ENCODE measurements at regions not wholly inside any gene's neighbourhood (a gene's known extent, or its start where the extent isn't known, plus 50 kb on each side); places are given as distances from the start of the nearest gene placed in this dataset.
A peak's percentile ranks its signal among the peaks of the same experiment; 100 is the strongest.

GRCh38 chr6:23672737-23673136, 453.3 kb upstream of the NRSN1 start:
- Mint-ChIP-seq H3K4me1 (ENCODE audit: unreplicated experiment) (no peaks in the 10 kb centered on the region), H3K27ac (no peak overlapping the region), H3K36me3 (peaks cover 4% of the 10 kb centered on the region), H3K9me3 (peaks cover 19% of the 10 kb centered on the region), H3K27me3 (no peaks in the 10 kb centered on the region), H3K4me3 (no peak overlapping the region)
- no peak for TF ChIP-seq CTCF (conservative IDR thresholded peaks at IDR 0.05)
- DNase-seq (ENCODE audit: extremely low spot score, unreplicated experiment), result no peak

DNA sequence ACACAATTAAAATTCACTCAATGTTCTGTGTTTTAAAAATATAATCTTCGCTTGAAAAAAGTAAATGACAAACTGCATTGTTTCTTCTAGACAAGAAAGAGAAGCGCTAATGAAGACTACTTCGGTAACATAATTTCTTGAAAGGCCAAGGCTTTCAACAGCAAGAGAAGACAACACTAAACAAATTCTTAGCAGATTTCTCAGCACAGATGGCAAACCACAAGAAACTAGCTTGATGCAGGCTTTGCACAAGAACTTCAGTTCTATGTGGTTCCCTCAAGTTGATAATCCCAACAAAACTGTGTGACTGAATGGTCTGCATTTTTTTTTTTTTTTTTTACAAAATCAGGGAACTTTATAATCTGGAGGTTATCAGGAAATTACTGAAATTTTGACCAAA, 447.4 kb upstream of the NRSN1 start:
- Mint-ChIP-seq H3K27me3 (no peaks in the 10 kb centered on the region), H3K27ac (no peak overlapping the region), H3K9me3 (peaks cover 8% of the 10 kb centered on the region), H3K36me3 (no peaks in the 10 kb centered on the region), H3K4me3 (no peak overlapping the region), H3K4me1 (ENCODE audit: unreplicated experiment) (no peaks in the 10 kb centered on the region)
- TF ChIP-seq CTCF (conservative IDR thresholded peaks at IDR 0.05), result no peak
- DNase-seq (ENCODE audit: extremely low spot score, unreplicated experiment), result no peak

DNA sequence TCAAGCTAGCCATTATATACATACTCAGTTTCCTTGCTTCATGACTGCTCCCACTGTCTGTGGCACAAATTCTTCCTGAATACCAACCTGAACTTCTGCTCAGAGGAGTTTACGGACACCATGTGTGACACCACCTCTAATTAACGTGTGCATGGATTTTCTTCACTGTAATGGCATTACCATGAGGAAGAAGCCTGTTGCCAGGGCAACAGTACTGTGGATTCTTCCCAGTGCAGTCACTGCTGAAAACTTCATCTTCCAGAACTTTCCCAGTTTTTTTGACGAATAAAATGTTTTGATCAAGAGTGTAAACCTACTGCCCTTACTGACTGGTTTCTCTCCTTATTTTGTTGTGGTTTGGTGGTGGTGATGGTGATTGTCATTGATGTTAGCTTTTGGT, 444.3 kb upstream of the NRSN1 start:
- no peaks in the 10 kb centered on the region for H3K36me3 Mint-ChIP-seq
- H3K4me1 Mint-ChIP-seq (ENCODE audit: unreplicated experiment), result no peaks in the 10 kb centered on the region
- no peak overlapping the region for H3K27ac Mint-ChIP-seq
- H3K4me3 Mint-ChIP-seq, result no peak overlapping the region
- no peak for TF ChIP-seq CTCF (conservative IDR thresholded peaks at IDR 0.05)
- H3K27me3 Mint-ChIP-seq, result no peaks in the 10 kb centered on the region
- DNase-seq (ENCODE audit: extremely low spot score, unreplicated experiment), result no peak
- H3K9me3 Mint-ChIP-seq, result no peaks in the 10 kb centered on the region

- Mint-ChIP-seq H3K4me1 (ENCODE audit: unreplicated experiment) (peaks cover 37% of the 10 kb centered on the region), H3K36me3 (no peaks in the 10 kb centered on the region), H3K27ac (no peak overlapping the region), H3K4me3 (peak overlapping the region; percentile 69), H3K27me3 (no peaks in the 10 kb centered on the region), H3K9me3 (peaks cover 4% of the 10 kb centered on the region)
- DNase-seq (ENCODE audit: extremely low spot score, unreplicated experiment), result no peak
- TF ChIP-seq CTCF (conservative IDR thresholded peaks at IDR 0.05), result no peak
Measured at GRCh38 chr6:23688650-23689049, 437.4 kb upstream of the NRSN1 start.

GRCh38 chr6:23690453-23691049, 435.5 kb upstream of the NRSN1 start:
- Mint-ChIP-seq H3K27me3 (no peaks in the 10 kb centered on the region), H3K27ac (no peak overlapping the region), H3K36me3 (no peaks in the 10 kb centered on the region), H3K4me1 (ENCODE audit: unreplicated experiment) (peaks cover 37% of the 10 kb centered on the region), H3K9me3 (peaks cover 4% of the 10 kb centered on the region), H3K4me3 (no peak overlapping the region)
- no peak for DNase-seq (ENCODE audit: extremely low spot score, unreplicated experiment)
- no peak for TF ChIP-seq CTCF (conservative IDR thresholded peaks at IDR 0.05)

- H3K9me3 Mint-ChIP-seq, result peaks cover 4% of the 10 kb centered on the region
- no peak for DNase-seq (ENCODE audit: extremely low spot score, unreplicated experiment)
- H3K4me1 Mint-ChIP-seq (ENCODE audit: unreplicated experiment), result peaks cover 41% of the 10 kb centered on the region
- no peaks in the 10 kb centered on the region for H3K27me3 Mint-ChIP-seq
- no peaks in the 10 kb centered on the region for H3K36me3 Mint-ChIP-seq
- no peak overlapping the region for H3K27ac Mint-ChIP-seq
- no peak for TF ChIP-seq CTCF (conservative IDR thresholded peaks at IDR 0.05)
- H3K4me3 Mint-ChIP-seq, result no peak overlapping the region
Measured at GRCh38 chr6:23692184-23692583, 433.8 kb upstream of the NRSN1 start.

All from type B pancreatic cell (in vitro differentiated cells).